GM19452 (cell line): ENCODE measurements at regions not wholly inside any gene's neighbourhood (a gene's known extent, or its start where the extent isn't known, plus 50 kb on each side); places are given as distances from the start of the nearest gene placed in this dataset.
"Not testable (repeated sequence)": the region's sequence is repeated elsewhere in the genome, so short reads cannot be mapped to it uniquely, and the experiment has no call there.

Source experiments
- ATAC-seq: cut with Tn5 transposase; IDR thresholded peaks from one replicate; pipeline ENCODE4 v1.9.1; 2021; ENCODE audit not compliant: unreplicated experiment

DNA sequence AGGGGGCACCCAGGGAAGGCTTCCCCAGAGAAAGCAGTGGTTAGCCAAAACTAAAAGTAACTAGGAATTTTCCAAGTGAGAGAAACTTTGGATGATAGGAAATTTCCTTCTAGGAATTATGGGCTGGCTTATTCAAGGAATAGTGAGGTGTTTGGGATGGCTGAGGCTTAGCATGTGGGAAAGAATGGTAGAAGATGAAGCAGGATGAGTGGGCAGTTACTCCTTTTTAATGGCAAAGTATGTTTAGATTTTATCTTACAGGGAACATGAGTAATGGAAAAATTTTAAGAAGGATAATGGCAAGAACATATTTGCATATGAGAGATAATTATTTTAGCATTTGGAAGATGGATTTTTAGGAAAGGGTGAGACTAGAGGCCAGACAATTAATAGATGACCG lies 197.6 kb downstream of the SLC38A4 start:
- no peak for ATAC-seq

DNA sequence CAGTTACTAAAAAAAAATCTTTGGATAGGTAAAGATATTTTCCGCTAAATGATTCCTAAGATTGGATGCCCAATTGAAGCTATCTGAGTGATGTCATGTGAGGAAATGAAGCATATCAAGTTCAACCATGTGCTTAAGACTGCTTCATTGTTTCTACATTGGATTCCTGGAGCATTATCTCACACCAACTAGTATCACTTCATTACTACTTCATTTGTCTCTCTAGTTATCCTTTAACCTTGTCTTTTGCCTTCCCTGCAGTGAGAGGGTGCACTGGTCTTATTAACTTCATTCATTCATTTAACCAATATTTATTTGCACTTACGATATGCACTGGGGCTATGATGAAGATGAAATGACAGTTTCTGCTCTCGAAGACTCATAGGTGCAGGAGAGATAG lies 198.1 kb downstream of the SLC38A4 start:
- no peak for ATAC-seq

GRCh38 chr12:46619474-46619873 lies 206.3 kb downstream of the SLC38A4 start:
- not testable (repeated sequence) for ATAC-seq

GRCh38 chr12:46617737-46618136 lies 208.1 kb downstream of the SLC38A4 start:
- ATAC-seq, result not testable (repeated sequence)

DNA sequence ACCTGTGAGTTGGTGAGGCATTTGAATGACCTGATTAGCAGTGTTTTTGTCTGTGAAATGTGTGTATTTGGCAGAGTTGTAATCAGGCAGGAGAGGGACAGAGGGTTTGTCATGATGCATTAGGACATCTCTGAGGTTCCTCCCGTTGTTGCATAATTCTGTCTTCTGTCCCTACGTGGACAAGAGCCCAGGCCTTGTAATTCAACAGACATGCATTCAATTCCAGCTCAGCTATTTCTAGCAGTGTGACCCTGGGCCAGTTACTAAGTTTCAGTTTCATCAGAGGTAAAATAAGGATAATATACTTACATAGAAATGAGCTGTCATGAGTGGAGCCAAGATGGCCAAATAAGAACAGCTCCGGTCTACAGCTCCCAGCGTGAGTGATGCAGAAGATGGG lies 208.6 kb downstream of the SLC38A4 start:
- ATAC-seq, result no peak

DNA sequence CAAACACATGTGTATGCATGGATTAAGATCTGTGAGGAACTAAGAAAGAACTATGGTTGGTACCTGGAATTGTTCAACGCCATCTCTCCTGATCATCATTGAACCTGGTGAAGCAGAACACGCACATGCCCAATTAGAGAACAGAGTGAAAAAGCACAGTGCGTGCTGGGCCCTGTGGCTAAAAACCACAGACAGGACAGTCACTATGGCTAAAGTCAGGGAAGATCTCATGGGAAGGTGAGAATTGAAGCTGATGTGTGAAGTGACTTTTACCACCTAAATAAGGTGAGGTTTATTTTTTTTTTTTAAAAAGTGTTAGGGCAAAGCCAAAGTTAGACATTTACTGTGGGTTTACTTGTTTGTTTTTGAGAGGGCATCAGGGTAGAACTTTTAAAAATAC lies 215.0 kb downstream of the SLC38A4 start:
- no peak for ATAC-seq

GRCh38 chr12:46609674-46610073 lies 216.1 kb downstream of the SLC38A4 start:
- no peak for ATAC-seq

- ATAC-seq, result no peak
Observed at GRCh38 chr12:46609273-46609623, 216.5 kb downstream of the SLC38A4 start.

- no peak for ATAC-seq
Observed at GRCh38 chr12:46608431-46609272, 217.1 kb downstream of the SLC38A4 start.

DNA sequence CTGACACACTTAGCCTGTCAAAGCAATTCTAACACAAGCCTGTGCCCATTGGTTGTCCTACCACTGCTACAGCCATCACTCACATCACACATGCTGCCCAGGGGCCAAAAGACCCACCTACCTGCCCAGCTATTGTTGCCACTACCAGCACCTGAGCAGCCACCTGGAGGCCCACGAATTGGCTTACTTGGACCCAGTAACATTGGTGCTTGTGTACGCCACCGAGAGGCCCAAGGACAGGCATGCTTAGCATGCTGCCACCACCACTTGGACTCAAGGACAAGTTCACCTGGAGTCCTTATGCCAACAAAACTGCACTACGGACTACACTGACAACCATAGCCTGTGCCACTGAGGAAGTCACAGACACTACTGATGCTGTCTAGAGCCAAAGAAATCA lies 221.1 kb downstream of the SLC38A4 start:
- no peak for ATAC-seq

DNA sequence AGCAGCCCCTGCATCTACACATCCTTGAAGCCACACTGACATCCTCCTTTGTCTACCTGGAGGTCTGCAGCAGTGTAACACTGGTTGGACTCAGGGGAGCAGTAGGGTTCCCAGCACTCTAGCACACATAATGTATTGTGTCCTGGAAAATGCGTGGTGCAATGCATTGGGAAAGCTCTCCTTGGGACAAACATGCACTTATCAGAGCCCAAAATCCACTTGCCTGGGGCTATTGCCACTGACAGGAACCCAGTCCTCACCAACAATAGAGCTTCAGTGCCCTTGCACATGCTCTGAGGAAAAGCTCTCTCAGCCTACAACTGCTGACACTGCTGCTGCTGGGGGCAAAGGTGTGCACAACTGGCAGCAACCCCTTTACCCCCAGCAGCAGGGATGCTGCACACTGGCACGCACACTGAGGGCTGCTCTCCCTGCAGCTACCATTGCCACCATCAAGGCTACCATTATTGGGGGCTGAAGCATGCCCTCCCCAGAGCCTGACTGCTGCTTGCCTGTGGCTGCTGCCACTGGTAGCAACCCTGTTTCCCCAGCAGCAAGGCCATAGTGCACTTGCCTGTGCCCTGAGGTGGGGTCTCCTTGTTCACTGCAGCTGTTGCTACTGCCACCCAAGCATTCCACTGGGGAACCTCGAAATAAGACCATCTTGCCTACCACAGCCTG lies 221.9 kb downstream of the SLC38A4 start:
- no peak for ATAC-seq

GRCh38 chr12:46602474-46602873 lies 223.3 kb downstream of the SLC38A4 start:
- no peak for ATAC-seq

- no peak for ATAC-seq
Observed at GRCh38 chr12:46590991-46591703, 218.6 kb upstream of the SLC38A2 start.

- no peak for ATAC-seq
Observed at GRCh38 chr12:46585854-46586621, 213.5 kb upstream of the SLC38A2 start.

GRCh38 chr12:46584098-46584497 lies 211.5 kb upstream of the SLC38A2 start:
- not testable (repeated sequence) for ATAC-seq

- not testable (repeated sequence) for ATAC-seq
Observed at GRCh38 chr12:46581990-46582389, 209.4 kb upstream of the SLC38A2 start.

- no peak for ATAC-seq
Observed at GRCh38 chr12:46580445-46580844, 207.9 kb upstream of the SLC38A2 start.

GRCh38 chr12:46579474-46579873 lies 206.9 kb upstream of the SLC38A2 start:
- ATAC-seq, result no peak

- ATAC-seq, result no peak
Observed at GRCh38 chr12:46578190-46578982, 205.8 kb upstream of the SLC38A2 start.

DNA sequence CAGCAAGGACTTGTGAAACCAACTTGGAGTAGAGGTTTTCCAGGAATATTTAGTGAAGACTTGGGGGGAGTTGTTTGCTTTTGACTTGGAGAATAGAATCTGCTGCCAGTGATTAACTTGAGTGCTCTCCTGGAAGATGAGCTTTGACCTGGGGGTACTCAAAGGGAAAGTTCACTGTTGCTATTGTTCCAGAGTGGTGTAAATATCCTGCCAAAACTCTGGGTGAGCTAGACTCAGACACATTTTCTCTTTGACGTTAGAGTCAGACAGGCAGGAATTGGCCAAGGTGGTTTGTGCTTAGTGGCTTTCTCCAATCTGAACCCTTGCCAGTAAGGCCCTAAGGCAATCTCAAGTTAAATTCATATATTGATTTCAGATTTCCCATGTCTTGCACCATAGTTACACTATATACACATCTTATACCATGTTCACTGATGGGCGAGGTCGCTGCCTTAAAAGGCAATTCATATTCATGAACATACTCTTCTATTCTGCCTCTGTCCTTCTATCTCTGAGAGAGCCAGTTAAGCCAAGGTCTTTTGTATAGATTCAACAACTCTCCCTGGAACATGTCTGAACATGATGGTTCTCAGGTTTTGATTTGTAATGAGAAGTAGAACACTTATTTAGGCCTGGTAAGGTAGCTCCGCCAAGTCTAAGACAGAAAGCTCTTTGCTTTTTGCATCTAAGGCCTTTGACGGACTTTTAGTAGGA lies 204.6 kb upstream of the SLC38A2 start:
- ATAC-seq, result no peak
